OCI-LY1 (cell line): ENCODE measurements at regions not wholly inside any gene's neighbourhood (a gene's known extent, or its start where the extent isn't known, plus 50 kb on each side); places are given as distances from the start of the nearest gene placed in this dataset.

Experiments
- CTCF ChIP-seq: fragments of 200-600 bp; sonication (generic), shearing (Covaris generic); IDR thresholded peaks from 2 replicates; pipeline ENCODE4 v1.5.1; 2017; ENCODE audit warnings: mild to moderate bottlenecking, antibody characterized with exemption, low read length, moderate library complexity, mixed read lengths
- EZH2 ChIP-seq: fragments of 200-600 bp; sonication (generic), shearing (Covaris generic); IDR thresholded peaks from 2 replicates; pipeline ENCODE4 v1.8.0; 2017; ENCODE audit warnings: borderline replicate concordance, mixed run types, mild to moderate bottlenecking, antibody characterized with exemption, low read length, moderate library complexity, mixed read lengths

GRCh38 chr3:13130464-13131193, 57.4 kb upstream of the IQSEC1 start:
- TF ChIP-seq CTCF (no peak), EZH2 (no peak)
